Left renal cortex interstitium (tissue), 4 donors: ENCODE measurements at regions not wholly inside any gene's neighbourhood (a gene's known extent, or its start where the extent isn't known, plus 50 kb on each side); places are given as distances from the start of the nearest gene placed in this dataset.

Experiments
- DNase-seq, 4 donors: peaks; one replicate each; pipeline ENCODE4 v3.0.0-alpha.2; 2013; ENCODE audit warnings: low read depth in 4 of 4, low spot score in 2 of 4, missing footprints in 1 of 4

- no peak for DNase-seq
These were observed 403.7 kb downstream of the MID1IP1 start for GRCh38 chrX:39204945-39205344.

- no peak for DNase-seq
These were observed 404.2 kb downstream of the MID1IP1 start for GRCh38 chrX:39205467-39205866.

- DNase-seq, result no peak
These were observed 405.3 kb downstream of the MID1IP1 start for GRCh38 chrX:39206399-39207145.

GRCh38 chrX:39211501-39211900 lies 410.2 kb downstream of the MID1IP1 start:
- DNase-seq, result no peak

GRCh38 chrX:39212456-39212855 lies 411.2 kb downstream of the MID1IP1 start:
- no peak for DNase-seq

- no peak for DNase-seq
These were observed 413.3 kb downstream of the MID1IP1 start for GRCh38 chrX:39214387-39215126.

- no peak for DNase-seq
These were observed 419.7 kb downstream of the MID1IP1 start for GRCh38 chrX:39220952-39221351.

GRCh38 chrX:39222346-39223113 lies 421.3 kb downstream of the MID1IP1 start:
- DNase-seq, result no peak

- no peak for DNase-seq
These were observed 425.0 kb downstream of the MID1IP1 start for GRCh38 chrX:39226251-39226650.

GRCh38 chrX:39227371-39227770 lies 426.1 kb downstream of the MID1IP1 start:
- DNase-seq, result no peak

GRCh38 chrX:39238006-39238405 lies 436.7 kb downstream of the MID1IP1 start:
- DNase-seq, result no peak

GRCh38 chrX:39242187-39242586 lies 440.9 kb downstream of the MID1IP1 start:
- DNase-seq, result no peak

- DNase-seq, result no peak
These were observed 442.9 kb downstream of the MID1IP1 start for GRCh38 chrX:39244147-39244546.

GRCh38 chrX:39245024-39245423 lies 443.8 kb downstream of the MID1IP1 start:
- no peak for DNase-seq

- no peak for DNase-seq
These were observed 446.3 kb downstream of the MID1IP1 start for GRCh38 chrX:39247536-39247935.

- no peak for DNase-seq
These were observed 447.1 kb downstream of the MID1IP1 start for GRCh38 chrX:39248330-39248729.

- no peak for DNase-seq
These were observed 448.7 kb downstream of the MID1IP1 start for GRCh38 chrX:39249999-39250398.

GRCh38 chrX:39251995-39252394 lies 450.7 kb downstream of the MID1IP1 start:
- no peak for DNase-seq

- DNase-seq, result no peak
These were observed 452.3 kb downstream of the MID1IP1 start for GRCh38 chrX:39253551-39253950.

GRCh38 chrX:39258331-39258730 lies 457.1 kb downstream of the MID1IP1 start:
- DNase-seq, result no peak

- no peak for DNase-seq
These were observed 459.7 kb downstream of the MID1IP1 start for GRCh38 chrX:39260965-39261364.
